Prostate gland (tissue), 2 donors: ENCODE measurements at regions not wholly inside any gene's neighbourhood (a gene's known extent, or its start where the extent isn't known, plus 50 kb on each side); places are given as distances from the start of the nearest gene placed in this dataset.

ENCODE experiments used
- POLR2AphosphoS5 ChIP-seq: sonication (generic); formaldehyde crosslinking; IDR thresholded peaks from one replicate; pipeline ENCODE4 v1.6.1; 2017; ENCODE audit warnings: antibody characterized with exemption
- TF ChIP-seq, protein P1 (sequence below), 4 experiments: fragments of 200-600 bp in 2 of 4; fragments of 450-650 bp in 2 of 4; sonication (generic) in 2 of 4; IDR thresholded peaks; 1 replicate in 3 of 4; 2 replicates in 1 of 4; pipeline ENCODE4 v1.5.1; 2016 to 2019; ENCODE audit warnings: antibody characterized with exemption in 4 of 4, mild to moderate bottlenecking in 2 of 4, moderate library complexity in 2 of 4

- TF ChIP-seq, protein P1, sequence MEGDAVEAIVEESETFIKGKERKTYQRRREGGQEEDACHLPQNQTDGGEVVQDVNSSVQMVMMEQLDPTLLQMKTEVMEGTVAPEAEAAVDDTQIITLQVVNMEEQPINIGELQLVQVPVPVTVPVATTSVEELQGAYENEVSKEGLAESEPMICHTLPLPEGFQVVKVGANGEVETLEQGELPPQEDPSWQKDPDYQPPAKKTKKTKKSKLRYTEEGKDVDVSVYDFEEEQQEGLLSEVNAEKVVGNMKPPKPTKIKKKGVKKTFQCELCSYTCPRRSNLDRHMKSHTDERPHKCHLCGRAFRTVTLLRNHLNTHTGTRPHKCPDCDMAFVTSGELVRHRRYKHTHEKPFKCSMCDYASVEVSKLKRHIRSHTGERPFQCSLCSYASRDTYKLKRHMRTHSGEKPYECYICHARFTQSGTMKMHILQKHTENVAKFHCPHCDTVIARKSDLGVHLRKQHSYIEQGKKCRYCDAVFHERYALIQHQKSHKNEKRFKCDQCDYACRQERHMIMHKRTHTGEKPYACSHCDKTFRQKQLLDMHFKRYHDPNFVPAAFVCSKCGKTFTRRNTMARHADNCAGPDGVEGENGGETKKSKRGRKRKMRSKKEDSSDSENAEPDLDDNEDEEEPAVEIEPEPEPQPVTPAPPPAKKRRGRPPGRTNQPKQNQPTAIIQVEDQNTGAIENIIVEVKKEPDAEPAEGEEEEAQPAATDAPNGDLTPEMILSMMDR (IDR thresholded peaks at IDR 0.05) = no peak
- no peak for TF ChIP-seq POLR2AphosphoS5
These were observed 1848.9 kb upstream of the TENM3 start for GRCh38 chr4:180394312-180394711.
